ENCODE measurements at regions not wholly inside any gene's neighbourhood (a gene's known extent, or its start where the extent isn't known, plus 50 kb on each side); places are given as distances from the start of the nearest gene placed in this dataset.

DNA sequence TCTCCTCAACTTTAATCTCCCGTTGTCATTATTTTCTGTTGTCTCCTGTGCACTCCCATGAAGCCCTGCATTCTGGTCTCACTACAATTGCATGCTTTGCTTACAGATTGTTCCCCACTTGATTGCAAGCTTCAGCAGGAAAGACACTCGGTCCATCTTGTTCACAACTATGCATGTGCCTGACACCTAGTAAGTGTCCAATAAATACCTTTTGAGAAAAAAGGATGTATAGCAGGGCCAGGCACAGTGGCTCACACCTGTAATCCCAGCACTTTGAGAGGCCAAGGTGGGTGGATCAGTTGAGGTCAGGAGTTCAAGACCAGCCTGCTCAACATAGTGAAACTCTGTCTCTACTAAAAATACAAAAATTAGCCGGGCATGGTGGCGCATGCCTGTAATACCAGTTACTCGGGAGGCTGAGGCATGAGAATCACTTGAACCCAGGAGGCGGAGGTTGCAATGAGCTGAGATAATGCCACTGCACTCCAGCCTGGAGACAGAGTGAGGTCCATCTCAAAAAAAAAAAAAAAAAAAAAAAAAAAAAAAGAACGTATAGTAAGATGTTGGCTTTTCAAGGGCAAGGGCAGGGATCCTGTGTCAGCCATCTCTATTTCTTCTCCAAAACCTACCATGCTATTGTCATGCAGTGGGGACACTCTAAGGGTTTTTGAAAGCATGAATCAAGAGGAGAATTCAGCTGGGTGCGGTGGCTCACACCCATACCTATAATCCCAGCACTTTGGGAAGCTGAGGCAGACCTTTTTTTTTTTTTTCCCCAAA is 338.3 kb downstream of the MYCN start:
- no peak overlapping the region for H3K27ac ChIP-seq (ENCODE audit: low read depth, low read length)
- H3K36me3 ChIP-seq (ENCODE audit: control insufficient read depth, insufficient read depth, low read length) = no peaks in the 10 kb centered on the region
- no peaks in the 10 kb centered on the region for H3K9me3 ChIP-seq (ENCODE audit: control insufficient read depth, insufficient read depth, low read length)
- peaks cover 4% of the 10 kb centered on the region for H3K4me1 ChIP-seq (ENCODE audit: control insufficient read depth, insufficient read depth, low read length)
- no peaks in the 10 kb centered on the region for H3K27me3 ChIP-seq (ENCODE audit: control insufficient read depth, insufficient read depth, low read length)
- H3K4me3 ChIP-seq (ENCODE audit: low read depth, low read length) = no peak overlapping the region
- 94% methylated on average over 1 of the region's 8 CpGs for WGBS (ENCODE audit: insufficient coverage)
- DNase-seq (ENCODE audit: low read depth in 4 of 6, low spot score in 6 of 6) = no peak

DNA sequence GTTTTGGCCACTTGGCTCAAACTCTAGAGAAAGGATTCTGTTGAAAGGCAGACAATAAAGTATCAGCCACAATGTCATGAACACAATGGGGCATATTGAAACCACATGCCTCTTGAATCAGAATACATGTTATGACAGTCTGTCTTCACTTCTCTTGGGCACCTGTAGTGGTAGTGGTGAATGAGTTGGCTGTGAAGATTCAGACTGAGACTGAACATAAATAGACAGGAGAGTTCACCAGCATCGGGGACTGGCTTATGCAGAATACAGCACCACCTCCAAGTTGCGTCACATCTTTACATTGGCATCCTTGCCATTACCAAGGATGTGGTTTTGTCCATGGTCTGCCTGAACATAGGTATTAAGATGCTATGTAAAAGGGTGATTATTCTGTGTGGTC is 336.8 kb downstream of the MYCN start:
- Histone ChIP-seq H3K4me1 (ENCODE audit: control insufficient read depth, insufficient read depth, low read length) (peaks cover 3% of the 10 kb centered on the region), H3K36me3 (ENCODE audit: control insufficient read depth, insufficient read depth, low read length) (no peaks in the 10 kb centered on the region), H3K27me3 (ENCODE audit: control insufficient read depth, insufficient read depth, low read length) (no peaks in the 10 kb centered on the region), H3K9me3 (ENCODE audit: control insufficient read depth, insufficient read depth, low read length) (no peaks in the 10 kb centered on the region), H3K27ac (ENCODE audit: low read depth, low read length) (no peak overlapping the region), H3K4me3 (ENCODE audit: low read depth, low read length) (no peak overlapping the region)
- no peak for DNase-seq (ENCODE audit: low read depth in 4 of 6, low spot score in 6 of 6)
- WGBS (ENCODE audit: insufficient coverage) = 67% methylated on average over 1 of the region's 2 CpGs

DNA sequence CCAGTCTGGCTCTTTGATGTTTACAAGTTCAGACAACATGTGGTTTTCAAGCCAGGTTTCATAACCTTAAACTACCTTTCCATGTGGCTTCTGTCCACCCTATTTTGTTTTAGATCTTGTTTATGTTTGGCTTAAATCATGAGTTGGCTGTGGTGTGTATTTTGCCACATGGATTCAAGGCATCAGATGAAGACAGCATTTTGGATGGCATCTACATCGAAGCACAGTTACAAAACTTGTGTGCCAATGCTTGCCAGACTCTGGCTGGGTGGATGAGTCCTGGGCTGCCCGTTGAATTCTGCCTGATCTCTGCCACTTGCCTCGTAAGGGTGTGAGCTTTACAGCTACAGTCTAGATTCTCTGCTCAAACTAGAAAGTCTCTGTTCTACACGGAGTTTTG is 335.3 kb downstream of the MYCN start:
- H3K4me1 ChIP-seq (ENCODE audit: control insufficient read depth, insufficient read depth, low read length) = no peaks in the 10 kb centered on the region
- WGBS (ENCODE audit: insufficient coverage) = 89% methylated on average over 3 of the region's 4 CpGs
- H3K27me3 ChIP-seq (ENCODE audit: control insufficient read depth, insufficient read depth, low read length) = no peaks in the 10 kb centered on the region
- H3K9me3 ChIP-seq (ENCODE audit: control insufficient read depth, insufficient read depth, low read length) = no peaks in the 10 kb centered on the region
- H3K36me3 ChIP-seq (ENCODE audit: control insufficient read depth, insufficient read depth, low read length) = no peaks in the 10 kb centered on the region
- DNase-seq (ENCODE audit: low read depth in 4 of 6, low spot score in 6 of 6) = peak in 1 of 6 donors; percentile 47
- no peak overlapping the region for H3K4me3 ChIP-seq (ENCODE audit: low read depth, low read length)
- no peak overlapping the region for H3K27ac ChIP-seq (ENCODE audit: low read depth, low read length)

DNA sequence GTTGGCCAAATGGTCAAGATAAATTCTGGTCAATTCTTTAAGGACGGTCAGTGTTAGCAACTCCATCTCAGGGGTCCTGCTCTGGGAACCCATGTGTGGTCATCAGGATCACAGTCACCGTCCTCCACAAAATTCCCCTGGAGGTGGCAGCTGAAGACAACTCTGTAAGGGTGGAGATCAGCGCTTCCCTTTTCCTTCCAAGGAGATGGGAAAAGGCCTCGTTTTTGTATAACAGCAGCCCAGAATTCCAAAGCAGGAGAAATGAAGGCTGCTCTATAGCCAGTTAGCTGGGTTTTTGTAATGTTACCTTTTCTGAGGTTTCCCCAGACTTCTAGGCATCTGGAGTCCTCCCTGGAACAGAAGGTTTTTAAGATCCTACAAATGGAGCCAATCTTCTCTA is 334.8 kb downstream of the MYCN start:
- Histone ChIP-seq H3K4me1 (ENCODE audit: control insufficient read depth, insufficient read depth, low read length) (no peaks in the 10 kb centered on the region), H3K27ac (ENCODE audit: low read depth, low read length) (no peak overlapping the region), H3K27me3 (ENCODE audit: control insufficient read depth, insufficient read depth, low read length) (no peaks in the 10 kb centered on the region), H3K4me3 (ENCODE audit: low read depth, low read length) (no peak overlapping the region), H3K9me3 (ENCODE audit: control insufficient read depth, insufficient read depth, low read length) (no peaks in the 10 kb centered on the region), H3K36me3 (ENCODE audit: control insufficient read depth, insufficient read depth, low read length) (no peaks in the 10 kb centered on the region)
- 100% methylated on average over 2 of the region's 4 CpGs for WGBS (ENCODE audit: insufficient coverage)
- no peak for DNase-seq (ENCODE audit: low read depth in 4 of 6, low spot score in 6 of 6)

DNA sequence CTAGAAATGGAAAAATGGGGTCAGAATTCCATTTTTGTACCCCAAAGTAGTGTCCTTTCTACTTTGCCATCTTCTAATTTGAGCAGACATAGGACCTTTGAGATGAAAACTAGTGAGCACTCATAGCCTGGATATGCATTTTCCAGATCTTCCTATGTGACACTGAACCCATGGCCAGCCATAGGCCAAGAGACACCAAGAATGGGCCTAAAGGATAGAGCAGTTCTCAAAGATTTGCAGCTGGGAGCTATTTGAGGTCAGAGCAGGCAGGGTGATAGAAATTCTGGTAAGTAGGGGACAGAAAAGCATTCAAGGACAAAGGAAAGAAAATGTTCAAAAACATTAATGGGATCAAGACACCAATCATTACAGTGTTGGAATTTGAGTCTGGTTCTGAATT is 332.8 kb downstream of the MYCN start:
- H3K27me3 ChIP-seq (ENCODE audit: control insufficient read depth, insufficient read depth, low read length) = no peaks in the 10 kb centered on the region
- H3K27ac ChIP-seq (ENCODE audit: low read depth, low read length) = no peak overlapping the region
- no peaks in the 10 kb centered on the region for H3K9me3 ChIP-seq (ENCODE audit: control insufficient read depth, insufficient read depth, low read length)
- no peak for DNase-seq (ENCODE audit: low read depth in 4 of 6, low spot score in 6 of 6)
- H3K4me3 ChIP-seq (ENCODE audit: low read depth, low read length) = no peak overlapping the region
- no peaks in the 10 kb centered on the region for H3K4me1 ChIP-seq (ENCODE audit: control insufficient read depth, insufficient read depth, low read length)
- H3K36me3 ChIP-seq (ENCODE audit: control insufficient read depth, insufficient read depth, low read length) = no peaks in the 10 kb centered on the region

DNA sequence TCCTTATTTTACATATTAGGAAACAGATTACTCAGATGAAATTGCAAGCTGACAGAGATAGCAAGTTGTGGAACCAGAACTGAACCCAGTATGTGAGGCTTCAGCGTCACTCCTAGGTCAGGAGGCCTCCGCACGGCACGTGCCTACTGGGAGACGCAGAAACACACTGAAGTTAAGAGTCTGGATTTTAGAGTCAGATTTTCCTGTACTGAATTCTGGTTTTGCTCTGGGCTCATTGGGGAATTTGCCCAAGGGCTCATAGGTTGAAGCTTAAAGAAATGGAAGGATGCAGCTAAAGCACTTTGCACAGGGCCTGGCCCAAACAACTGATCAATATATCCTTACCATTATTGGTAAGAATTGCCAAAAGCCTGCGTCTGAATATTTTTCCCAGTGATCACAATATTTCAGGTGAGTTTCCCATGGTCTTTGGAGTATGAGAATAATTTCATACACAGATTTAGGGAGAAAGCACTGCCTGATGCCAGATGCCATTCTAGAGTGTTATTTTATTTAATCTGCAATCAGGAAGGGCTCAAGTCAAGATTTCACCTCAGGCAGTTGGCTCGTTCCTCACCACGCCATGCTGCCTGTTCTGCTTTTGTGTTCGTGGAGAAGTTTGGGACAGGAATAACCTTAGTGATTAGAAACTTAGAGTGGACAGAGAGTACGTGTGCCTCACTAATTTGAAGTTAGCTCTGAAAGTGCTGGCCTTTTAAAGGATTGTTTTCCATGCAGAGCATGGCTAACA is 331.9 kb downstream of the MYCN start:
- Histone ChIP-seq H3K4me3 (ENCODE audit: low read depth, low read length) (no peak overlapping the region), H3K9me3 (ENCODE audit: control insufficient read depth, insufficient read depth, low read length) (no peaks in the 10 kb centered on the region), H3K4me1 (ENCODE audit: control insufficient read depth, insufficient read depth, low read length) (no peaks in the 10 kb centered on the region), H3K36me3 (ENCODE audit: control insufficient read depth, insufficient read depth, low read length) (no peaks in the 10 kb centered on the region), H3K27me3 (ENCODE audit: control insufficient read depth, insufficient read depth, low read length) (no peaks in the 10 kb centered on the region), H3K27ac (ENCODE audit: low read depth, low read length) (no peak overlapping the region)
- 79% methylated on average over 9 of the region's 10 CpGs for WGBS (ENCODE audit: insufficient coverage)
- no peak for DNase-seq (ENCODE audit: low read depth in 4 of 6, low spot score in 6 of 6)

DNA sequence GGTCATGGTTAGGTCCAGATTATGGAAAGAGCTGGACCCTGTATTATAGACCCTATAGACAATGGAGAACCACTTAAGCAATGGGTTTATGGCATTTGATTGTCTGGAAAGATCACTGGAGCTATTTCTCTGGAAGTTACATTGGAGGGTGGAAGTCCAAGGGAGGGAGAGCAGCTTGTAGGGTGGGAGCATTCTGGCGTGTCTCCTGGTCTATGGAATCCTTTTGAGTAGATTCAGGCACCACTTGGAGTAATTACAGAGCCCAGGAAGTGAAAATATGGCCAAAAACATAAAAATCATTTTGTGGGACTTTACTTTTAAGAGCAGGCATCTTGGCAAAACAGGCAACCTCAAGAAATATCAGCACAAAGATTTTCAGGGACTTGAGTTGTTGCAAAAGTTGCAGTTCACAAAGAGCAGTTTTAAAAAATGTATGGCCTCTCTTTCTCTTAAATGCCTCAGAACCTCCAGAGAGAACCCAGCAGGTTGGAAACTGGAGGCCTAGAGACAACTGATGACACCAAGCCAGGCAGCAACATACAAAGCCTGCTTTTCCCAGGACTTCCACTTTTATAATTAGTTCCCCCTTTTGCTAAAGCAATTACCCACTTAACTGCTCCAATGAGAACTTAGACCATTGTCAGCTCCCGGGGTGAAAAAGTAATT is 331.0 kb downstream of the MYCN start:
- DNase-seq (ENCODE audit: low read depth in 4 of 6, low spot score in 6 of 6) = peak in 1 of 6 donors; percentile 34
- no peaks in the 10 kb centered on the region for H3K4me1 ChIP-seq (ENCODE audit: control insufficient read depth, insufficient read depth, low read length)
- 43% methylated on average over 2 of the region's 2 CpGs for WGBS (ENCODE audit: insufficient coverage)
- H3K36me3 ChIP-seq (ENCODE audit: control insufficient read depth, insufficient read depth, low read length) = no peaks in the 10 kb centered on the region
- H3K27me3 ChIP-seq (ENCODE audit: control insufficient read depth, insufficient read depth, low read length) = no peaks in the 10 kb centered on the region
- H3K4me3 ChIP-seq (ENCODE audit: low read depth, low read length) = no peak overlapping the region
- H3K27ac ChIP-seq (ENCODE audit: low read depth, low read length) = no peak overlapping the region
- H3K9me3 ChIP-seq (ENCODE audit: control insufficient read depth, insufficient read depth, low read length) = no peaks in the 10 kb centered on the region

DNA sequence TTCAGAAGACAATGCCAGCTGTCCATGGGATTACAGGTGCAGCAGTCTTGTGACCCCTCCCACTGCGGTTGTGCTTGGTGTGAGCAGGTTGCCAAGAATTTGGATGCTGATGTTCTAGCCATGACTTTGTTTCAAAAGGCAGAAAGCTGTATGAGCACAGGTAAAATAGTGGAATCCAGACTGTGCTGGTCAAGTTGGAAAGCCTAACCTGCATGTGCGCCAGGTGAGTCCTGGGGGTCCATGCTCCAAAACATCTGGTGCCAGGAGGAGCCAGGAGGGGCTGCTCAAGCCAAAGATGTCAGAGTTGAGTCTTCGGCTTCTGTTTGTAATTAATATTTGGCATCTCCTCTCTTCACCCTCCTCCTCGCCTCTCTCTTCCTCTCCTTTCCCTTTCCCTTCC is 330.1 kb downstream of the MYCN start:
- no peaks in the 10 kb centered on the region for H3K9me3 ChIP-seq (ENCODE audit: control insufficient read depth, insufficient read depth, low read length)
- H3K4me1 ChIP-seq (ENCODE audit: control insufficient read depth, insufficient read depth, low read length) = no peaks in the 10 kb centered on the region
- H3K27ac ChIP-seq (ENCODE audit: low read depth, low read length) = no peak overlapping the region
- no peaks in the 10 kb centered on the region for H3K36me3 ChIP-seq (ENCODE audit: control insufficient read depth, insufficient read depth, low read length)
- H3K4me3 ChIP-seq (ENCODE audit: low read depth, low read length) = no peak overlapping the region
- 91% methylated on average over 3 of the region's 4 CpGs for WGBS (ENCODE audit: insufficient coverage)
- no peak for DNase-seq (ENCODE audit: low read depth in 4 of 6, low spot score in 6 of 6)
- no peaks in the 10 kb centered on the region for H3K27me3 ChIP-seq (ENCODE audit: control insufficient read depth, insufficient read depth, low read length)

DNA sequence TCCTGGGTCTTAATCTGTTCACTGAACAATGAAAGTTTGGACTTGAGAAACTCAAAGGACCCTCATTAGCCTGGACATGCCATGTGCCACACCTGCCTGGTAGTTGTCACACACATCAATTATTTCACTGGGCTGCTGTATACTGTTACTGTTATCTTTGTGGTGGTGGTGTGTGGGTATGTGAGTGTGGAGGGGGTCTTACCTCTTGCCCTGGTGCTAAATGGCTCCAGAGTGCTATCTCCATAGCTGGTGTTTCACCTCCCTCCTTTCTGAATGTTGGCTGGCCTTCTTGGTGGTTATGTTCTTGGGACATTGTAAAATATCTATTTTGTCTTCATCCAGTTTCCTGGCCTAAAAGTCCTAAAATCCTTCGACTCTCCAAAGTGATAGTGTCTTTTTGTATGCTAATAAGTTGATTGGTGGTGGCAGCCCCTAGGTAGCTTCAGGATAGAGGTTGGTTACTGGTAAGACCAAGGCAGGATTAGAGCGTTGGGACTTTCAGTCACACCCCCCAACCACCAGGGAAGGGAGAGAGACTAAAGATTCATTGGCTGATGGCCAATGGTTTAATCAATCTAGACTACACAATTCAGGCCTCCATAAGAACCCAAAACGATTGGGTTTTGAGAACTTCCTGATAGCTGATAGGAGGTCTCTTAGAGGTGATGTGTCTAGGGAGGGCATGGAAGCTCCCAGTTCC is 328.1 kb downstream of the MYCN start:
- Histone ChIP-seq H3K27ac (ENCODE audit: low read depth, low read length) (no peak overlapping the region), H3K27me3 (ENCODE audit: control insufficient read depth, insufficient read depth, low read length) (no peaks in the 10 kb centered on the region), H3K36me3 (ENCODE audit: control insufficient read depth, insufficient read depth, low read length) (no peaks in the 10 kb centered on the region), H3K9me3 (ENCODE audit: control insufficient read depth, insufficient read depth, low read length) (no peaks in the 10 kb centered on the region), H3K4me1 (ENCODE audit: control insufficient read depth, insufficient read depth, low read length) (no peaks in the 10 kb centered on the region), H3K4me3 (ENCODE audit: low read depth, low read length) (no peak overlapping the region)
- DNase-seq (ENCODE audit: low read depth in 4 of 6, low spot score in 6 of 6) = no peak
- no CpG with 5 or more reads among the region's 3 CpGs for WGBS (ENCODE audit: insufficient coverage)

All from spinal cord (tissue), 9 donors.